NK-92 treated with Interleukin-12 subunit alpha and Interleukin-12 subunit beta, amount 100 ng/mL, for 24 hours (cell line): ENCODE measurements at regions not wholly inside any gene's neighbourhood (a gene's known extent, or its start where the extent isn't known, plus 50 kb on each side); places are given as distances from the start of the nearest gene placed in this dataset.
"Not testable (repeated sequence)": the region's sequence is repeated elsewhere in the genome, so short reads cannot be mapped to it uniquely, and the experiment has no call there.

Experiments
- DNase-seq: peaks from one replicate; lab custom pipeline; 2025; lab: John Stamatoyannopoulos, UW

DNA sequence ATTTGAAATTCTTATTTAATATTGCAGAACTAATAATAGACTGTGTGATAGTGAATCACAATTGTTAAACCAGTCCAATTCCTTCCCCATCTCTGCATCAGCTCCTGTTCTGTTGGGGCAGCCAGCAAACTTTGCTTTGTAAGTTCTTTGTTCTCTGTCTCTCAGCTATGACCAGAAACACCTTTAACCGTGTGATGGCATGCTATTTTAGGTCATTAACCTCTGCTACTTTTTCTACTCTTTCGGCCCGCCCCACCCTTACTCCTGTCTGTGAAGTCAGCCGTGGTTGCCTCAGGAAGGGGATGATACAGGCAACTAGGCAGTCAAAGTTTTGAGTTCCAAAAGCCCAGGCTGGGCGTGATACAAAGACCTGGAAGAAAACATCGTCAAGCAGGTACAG lies 51.3 kb upstream of the EGFL6 start:
- DNase-seq, result no peak

DNA sequence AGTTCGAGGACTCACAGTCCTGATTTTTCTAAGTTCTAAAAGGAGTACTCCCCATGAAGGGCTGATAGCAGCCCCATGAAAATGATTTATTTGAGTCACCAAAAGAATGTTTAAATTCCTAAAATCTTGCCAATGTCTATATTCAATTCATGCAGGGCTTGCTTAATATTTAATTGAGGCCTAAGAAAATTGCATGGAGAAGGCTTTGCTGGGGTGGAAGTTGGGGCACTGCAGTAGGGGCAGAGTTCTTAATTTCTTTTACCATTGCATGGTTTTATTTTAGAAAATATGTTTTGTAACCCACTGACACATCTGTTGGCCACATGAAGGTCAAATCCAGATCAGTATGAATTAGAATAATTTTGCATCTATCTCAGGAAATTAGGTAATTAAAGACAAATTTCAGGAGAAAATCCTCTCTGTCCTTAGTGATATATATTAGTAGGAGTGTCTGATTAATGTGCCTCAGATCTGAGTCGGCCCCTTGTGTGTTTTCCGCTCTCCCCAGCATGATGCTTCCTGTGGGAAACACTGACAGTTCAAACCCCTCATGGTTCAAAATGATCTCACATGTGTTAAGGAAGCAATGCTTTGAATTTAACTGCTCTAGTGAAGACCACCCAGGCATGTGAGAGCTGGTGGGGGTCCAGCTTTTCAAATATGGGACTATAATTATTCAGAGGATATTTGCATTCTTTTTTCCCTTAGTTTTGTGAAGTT lies 54.0 kb upstream of the EGFL6 start:
- DNase-seq, result no peak

- no peak for DNase-seq
These were observed 57.5 kb upstream of the EGFL6 start for GRCh38 chrX:13511944-13512330.

DNA sequence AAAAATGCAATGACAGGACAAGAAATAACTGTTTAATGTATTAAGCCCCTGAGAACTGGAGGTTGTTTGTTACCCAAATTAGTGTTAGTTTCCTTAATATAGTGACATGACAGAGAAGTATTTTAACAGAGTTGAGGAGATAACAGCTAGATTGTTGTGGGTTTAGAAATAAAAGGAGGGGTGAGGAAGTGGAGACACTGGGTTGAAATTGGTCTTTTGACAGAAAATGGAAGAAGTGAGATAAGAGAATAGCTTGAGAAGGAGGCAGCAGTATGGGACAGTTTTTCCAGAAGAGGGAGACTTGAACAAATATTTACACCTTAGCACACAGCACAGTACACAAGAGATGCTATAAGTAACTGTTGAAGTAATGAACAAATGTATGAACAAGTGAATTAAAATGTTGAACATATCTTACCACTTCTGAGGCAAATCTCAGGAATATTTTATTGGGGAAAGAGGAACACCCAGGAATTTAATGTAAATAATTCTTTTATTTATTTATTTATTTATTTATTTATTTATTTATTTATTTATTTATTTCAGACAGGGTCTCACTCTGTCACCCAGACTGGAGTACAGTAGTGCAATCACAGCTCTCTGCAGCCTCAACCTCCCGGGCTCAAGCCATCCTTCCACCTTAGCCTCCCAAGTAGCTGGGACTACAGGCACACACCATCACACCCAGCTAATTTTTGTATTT lies 58.0 kb upstream of the EGFL6 start:
- DNase-seq, result no peak

- DNase-seq, result no peak
These were observed 61.5 kb upstream of the EGFL6 start for GRCh38 chrX:13507893-13508292.

- no peak for DNase-seq
These were observed 62.8 kb upstream of the EGFL6 start for GRCh38 chrX:13506574-13506973.

- DNase-seq, result no peak
These were observed 66.8 kb upstream of the EGFL6 start for GRCh38 chrX:13502590-13502989.

DNA sequence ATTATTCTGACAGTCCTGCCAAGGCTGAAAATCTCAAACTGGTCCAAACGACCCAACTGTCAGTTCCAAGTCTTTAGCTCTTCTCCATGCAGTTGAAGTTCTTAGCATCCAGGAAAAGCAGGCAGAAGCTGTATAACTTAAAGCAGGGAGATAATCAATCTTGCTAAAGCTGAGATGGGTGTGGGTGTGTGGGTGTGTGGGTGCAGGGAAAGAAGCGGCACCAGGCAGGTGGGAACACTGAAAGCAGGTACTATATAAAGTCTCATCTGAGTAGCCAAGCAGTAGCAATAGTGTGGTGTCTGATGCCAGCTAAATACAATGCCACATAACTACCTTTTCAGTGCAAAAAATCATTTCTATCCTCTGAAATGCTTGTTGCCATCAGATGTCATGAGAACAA lies 69.7 kb upstream of the EGFL6 start:
- no peak for DNase-seq

GRCh38 chrX:13498238-13498637 lies 71.2 kb upstream of the EGFL6 start:
- no peak for DNase-seq

GRCh38 chrX:13495232-13495631 lies 74.2 kb upstream of the EGFL6 start:
- no peak for DNase-seq

GRCh38 chrX:13494562-13494961 lies 74.8 kb upstream of the EGFL6 start:
- DNase-seq, result no peak

DNA sequence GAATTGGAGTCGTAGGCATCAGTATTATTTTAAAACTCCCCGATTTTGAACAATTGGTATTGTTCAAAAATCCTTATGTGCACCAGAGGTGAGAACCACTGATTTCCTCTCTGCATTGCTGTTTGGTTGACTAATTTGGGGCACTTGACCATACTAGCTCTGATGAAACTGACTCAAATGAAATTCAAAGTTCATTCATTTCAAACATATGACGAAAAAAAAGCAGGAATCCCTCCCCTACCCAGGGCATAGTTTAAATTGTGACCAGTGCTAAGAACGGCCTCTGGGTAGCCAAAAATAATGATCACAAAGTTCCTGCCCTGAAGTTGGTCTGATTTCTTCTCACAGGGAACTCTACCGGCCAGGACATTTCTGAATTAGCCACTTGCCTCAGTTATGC lies 75.7 kb upstream of the EGFL6 start:
- DNase-seq, result no peak

DNA sequence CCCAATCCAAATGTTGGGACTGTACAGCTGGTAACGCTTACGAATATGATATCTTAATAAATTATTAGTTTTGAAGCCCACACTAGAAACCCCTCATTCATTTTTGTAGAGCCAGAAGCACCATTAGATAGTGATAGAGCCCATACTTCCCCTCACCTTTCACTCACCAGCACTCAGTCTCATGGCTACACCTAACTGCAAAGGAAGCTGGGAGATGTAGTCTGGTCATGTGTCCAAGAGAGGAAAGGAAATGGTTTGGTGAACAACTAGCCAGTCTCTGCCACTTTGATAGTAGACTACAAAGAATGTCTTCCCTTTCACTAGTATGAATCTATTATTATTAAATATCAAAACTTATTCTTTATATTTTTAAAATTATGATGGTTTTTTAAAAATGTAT lies 77.1 kb upstream of the EGFL6 start:
- no peak for DNase-seq

- no peak for DNase-seq
These were observed 78.3 kb upstream of the EGFL6 start for GRCh38 chrX:13491061-13491460.

- no peak for DNase-seq
These were observed 79.9 kb upstream of the EGFL6 start for GRCh38 chrX:13489454-13489853.

- no peak for DNase-seq
These were observed 81.5 kb upstream of the EGFL6 start for GRCh38 chrX:13487731-13488505.

DNA sequence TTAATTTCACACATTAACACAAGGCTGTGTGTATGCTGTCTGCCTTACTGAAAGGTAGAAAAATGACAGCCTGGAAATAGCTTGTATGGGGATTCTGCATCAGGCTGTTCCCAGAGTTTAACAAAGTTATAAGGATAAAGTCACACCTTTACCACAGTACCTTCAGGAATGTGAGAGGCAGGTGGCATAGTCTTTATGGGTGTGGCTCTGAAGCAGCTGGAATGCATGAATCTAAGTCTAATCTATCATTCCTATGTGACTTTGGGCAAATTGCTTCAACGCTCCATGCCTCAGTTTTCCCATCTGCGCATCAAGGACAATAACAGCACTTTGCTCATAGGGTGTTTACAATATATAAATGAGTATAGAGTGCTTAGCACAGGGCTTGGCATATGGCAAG lies 84.2 kb upstream of the EGFL6 start:
- DNase-seq, result no peak

DNA sequence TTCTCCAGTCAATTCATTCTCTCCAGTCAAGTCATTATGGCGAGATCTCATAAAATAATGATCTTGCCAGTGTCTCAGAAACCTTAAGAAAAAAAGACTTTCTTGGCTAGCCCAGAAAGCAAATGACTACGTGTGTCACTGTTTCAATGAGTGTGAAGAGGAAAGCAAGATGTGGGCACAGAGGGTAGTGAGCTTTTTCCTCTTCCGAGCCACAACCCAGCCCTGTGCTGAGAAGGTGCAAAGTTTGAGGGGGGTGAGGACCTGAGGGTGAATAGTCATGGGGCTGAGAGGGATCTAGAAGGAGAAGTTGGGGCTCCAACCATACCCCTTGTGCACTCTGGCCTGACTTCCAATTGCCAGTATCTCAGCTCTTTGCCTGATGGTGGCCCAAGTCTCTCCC lies 85.6 kb upstream of the EGFL6 start:
- no peak for DNase-seq

DNA sequence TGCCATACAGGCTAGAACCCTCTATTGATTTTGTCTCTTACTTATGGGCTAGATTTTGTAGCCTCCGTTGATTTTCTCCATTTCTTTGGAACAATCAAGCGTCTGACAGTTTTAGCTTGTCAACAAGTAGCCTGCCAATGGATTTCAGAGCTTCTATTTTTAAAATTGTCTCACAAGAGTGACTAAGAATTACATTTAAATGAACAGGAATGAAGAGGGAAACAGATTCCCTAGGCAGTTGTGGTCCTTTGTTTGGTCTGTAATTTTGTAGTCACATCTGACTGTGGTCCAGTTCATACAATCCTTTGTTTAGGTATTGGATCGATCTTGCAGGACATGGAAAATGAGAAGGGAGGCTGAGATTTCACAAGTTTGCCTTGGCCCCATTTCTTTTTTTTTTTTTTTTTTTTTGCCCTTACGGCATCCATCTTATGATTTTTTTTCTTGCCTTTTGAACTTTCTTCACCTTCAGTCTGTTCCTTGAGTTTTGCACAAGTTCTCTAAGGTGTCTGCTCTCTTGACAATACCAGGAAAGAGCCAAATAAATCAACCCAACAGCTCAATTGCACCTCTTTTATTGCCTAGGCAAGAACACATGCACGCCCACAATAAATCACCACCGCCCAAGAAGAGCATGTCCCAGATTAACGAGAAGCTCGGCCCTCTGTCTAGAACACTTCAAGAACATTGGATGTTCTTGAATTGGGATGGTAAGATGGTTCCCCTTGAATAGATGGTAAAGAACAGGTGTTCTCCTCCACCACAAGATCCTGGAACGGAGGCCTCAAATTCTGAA lies 86.5 kb upstream of the EGFL6 start:
- no peak for DNase-seq

DNA sequence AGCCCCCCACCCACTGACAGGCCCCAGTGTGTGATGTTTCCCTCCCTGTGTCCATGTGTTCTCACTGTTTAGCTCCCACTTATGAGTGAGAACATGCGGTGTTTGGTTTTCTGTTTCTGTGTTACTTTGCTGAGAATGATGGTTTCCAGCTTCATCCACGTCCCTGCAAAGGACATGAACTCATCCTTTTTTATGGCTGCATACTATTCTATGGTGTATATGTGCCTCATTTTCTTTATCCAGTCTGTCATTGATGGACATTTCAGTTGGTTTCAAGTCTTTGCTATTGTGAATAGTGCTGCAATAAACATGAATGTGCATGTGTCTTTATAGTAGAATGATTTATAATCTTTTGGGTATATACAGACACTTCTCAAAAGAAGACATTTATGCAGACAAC lies 88.6 kb upstream of the EGFL6 start:
- DNase-seq, result not testable (repeated sequence)

DNA sequence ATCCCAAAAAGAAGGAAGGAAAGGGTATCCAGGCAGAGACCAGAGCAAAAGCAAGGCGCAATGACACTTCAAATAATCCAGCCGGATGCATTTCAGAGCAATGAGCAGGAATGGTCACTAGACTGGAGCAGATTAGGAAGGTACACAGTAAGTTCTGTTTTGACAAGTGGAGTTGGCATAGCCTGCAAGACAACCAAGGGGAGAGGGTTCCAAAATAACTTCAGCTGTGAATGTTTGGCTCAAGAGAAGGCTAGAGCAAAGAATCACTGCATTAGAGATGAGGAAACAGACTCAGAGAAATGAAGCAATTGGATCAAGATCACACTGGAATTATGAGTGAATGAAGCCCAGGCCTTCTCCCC lies 90.0 kb upstream of the EGFL6 start:
- no peak for DNase-seq

- no peak for DNase-seq
These were observed 90.5 kb upstream of the EGFL6 start for GRCh38 chrX:13478740-13479451.
